ENCODE measurements at regions not wholly inside any gene's neighbourhood (a gene's known extent, or its start where the extent isn't known, plus 50 kb on each side); places are given as distances from the start of the nearest gene placed in this dataset.

- Histone ChIP-seq H3K36me3 (ENCODE audit: control insufficient read depth in 2 of 3, insufficient read depth in 3 of 3, low read length in 3 of 3) (no peaks in the 10 kb centered on the region), H3K9me3 (ENCODE audit: control insufficient read depth in 2 of 3, insufficient read depth in 1 of 3, low read length in 3 of 3) (no peaks in the 10 kb centered on the region), H3K4me3 (ENCODE audit: low read length in 3 of 3) (no peak overlapping the region), H3K27me3 (ENCODE audit: control insufficient read depth, insufficient read depth, low read length) (no peaks in the 10 kb centered on the region), H3K9ac (ENCODE audit: low read length in 3 of 3) (no peak overlapping the region), H3K4me1 (ENCODE audit: control insufficient read depth in 2 of 3, insufficient read depth in 2 of 3, low read depth in 1 of 3, low read length in 3 of 3) (peaks cover 0 to 3% (median 2%) of the 10 kb centered on the region in 3 donors), H3K27ac (ENCODE audit: low read depth in 2 of 2, low read length in 2 of 2) (no peak overlapping the region)
- no peak for FAIRE-seq
- intact Hi-C loops (cut with DNase I): no loop called here
- DNase-seq: no peak
- no peak for TF ChIP-seq CTCF (IDR thresholded peaks at IDR 0.05; ENCODE audit: borderline replicate concordance, extremely low read depth, insufficient read depth)
These were observed 662.5 kb upstream of the TENM4 start for GRCh38 chr11:80103142-80103859.

GRCh38 chr11:80097146-80097545 lies 656.3 kb upstream of the TENM4 start:
- FAIRE-seq (no peak), DNase-seq (no peak)
- Histone ChIP-seq H3K9ac (ENCODE audit: low read length in 3 of 3) (no peak overlapping the region), H3K9me3 (ENCODE audit: control insufficient read depth in 2 of 3, insufficient read depth in 1 of 3, low read length in 3 of 3) (no peaks in the 10 kb centered on the region), H3K27ac (ENCODE audit: low read depth in 2 of 2, low read length in 2 of 2) (no peak overlapping the region), H3K27me3 (ENCODE audit: control insufficient read depth, insufficient read depth, low read length) (no peaks in the 10 kb centered on the region), H3K4me1 (ENCODE audit: control insufficient read depth in 2 of 3, insufficient read depth in 2 of 3, low read depth in 1 of 3, low read length in 3 of 3) (no peaks in the 10 kb centered on the region), H3K36me3 (ENCODE audit: control insufficient read depth in 2 of 3, insufficient read depth in 3 of 3, low read length in 3 of 3) (no peaks in the 10 kb centered on the region), H3K4me3 (ENCODE audit: low read length in 3 of 3) (no peak overlapping the region)
- no peak for TF ChIP-seq CTCF (IDR thresholded peaks at IDR 0.05; ENCODE audit: borderline replicate concordance, extremely low read depth, insufficient read depth)
- intact Hi-C loops (cut with DNase I): no loop called here

GRCh38 chr11:80096736-80097135 lies 655.9 kb upstream of the TENM4 start:
- intact Hi-C loops (cut with DNase I): no loop called here
- DNase-seq (no peak), FAIRE-seq (no peak)
- TF ChIP-seq CTCF (IDR thresholded peaks at IDR 0.05; ENCODE audit: borderline replicate concordance, extremely low read depth, insufficient read depth): no peak
- Histone ChIP-seq H3K4me3 (ENCODE audit: low read length in 3 of 3) (no peak overlapping the region), H3K9me3 (ENCODE audit: control insufficient read depth in 2 of 3, insufficient read depth in 1 of 3, low read length in 3 of 3) (no peaks in the 10 kb centered on the region), H3K36me3 (ENCODE audit: control insufficient read depth in 2 of 3, insufficient read depth in 3 of 3, low read length in 3 of 3) (no peaks in the 10 kb centered on the region), H3K4me1 (ENCODE audit: control insufficient read depth in 2 of 3, insufficient read depth in 2 of 3, low read depth in 1 of 3, low read length in 3 of 3) (no peaks in the 10 kb centered on the region), H3K27me3 (ENCODE audit: control insufficient read depth, insufficient read depth, low read length) (no peaks in the 10 kb centered on the region), H3K27ac (ENCODE audit: low read depth in 2 of 2, low read length in 2 of 2) (no peak overlapping the region), H3K9ac (ENCODE audit: low read length in 3 of 3) (no peak overlapping the region)
